ENCODE measurements at regions not wholly inside any gene's neighbourhood (a gene's known extent, or its start where the extent isn't known, plus 50 kb on each side); places are given as distances from the start of the nearest gene placed in this dataset.

DNA sequence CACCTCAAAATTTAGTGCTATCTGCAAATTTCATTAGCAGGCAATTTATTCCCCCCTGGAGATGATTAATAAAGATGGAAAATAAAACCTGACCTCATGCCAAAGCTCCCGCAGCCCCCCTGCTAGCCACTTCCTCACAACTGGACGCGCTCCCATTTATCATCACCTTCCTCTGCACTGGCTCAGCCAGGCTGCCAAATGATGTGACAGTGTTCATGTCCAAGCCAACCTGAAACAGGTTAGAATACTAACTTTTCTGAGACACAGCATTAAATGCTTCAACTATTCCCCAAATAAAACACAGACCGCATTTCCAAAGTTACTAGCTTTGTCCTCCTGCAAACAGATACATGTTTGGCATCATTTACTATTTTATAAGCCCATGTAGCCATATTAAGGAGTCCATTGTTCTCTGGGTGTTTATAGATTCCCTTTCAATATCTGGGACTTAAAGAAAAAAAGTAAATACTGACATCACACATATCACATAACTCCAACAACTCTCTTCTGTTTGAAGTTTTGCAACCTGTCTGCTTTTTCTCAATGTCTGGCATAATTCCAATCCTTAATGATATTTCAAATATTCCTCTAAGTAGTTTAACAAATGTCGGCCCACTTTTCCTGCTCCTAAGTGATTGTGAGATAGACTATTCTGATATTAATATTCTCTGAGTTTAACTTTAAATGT, 829.7 kb upstream of the FAT3 start:
- no peaks in the 10 kb centered on the region for H3K4me1 ChIP-seq (ENCODE audit: insufficient read depth)
- no peak overlapping the region for H3K27ac ChIP-seq
- H3K4me3 ChIP-seq = no peak overlapping the region
- TF ChIP-seq POLR2A (IDR thresholded peaks at IDR 0.05) (no peak), EP300 (IDR thresholded peaks at IDR 0.05) (no peak)
- TF ChIP-seq, protein P1, sequence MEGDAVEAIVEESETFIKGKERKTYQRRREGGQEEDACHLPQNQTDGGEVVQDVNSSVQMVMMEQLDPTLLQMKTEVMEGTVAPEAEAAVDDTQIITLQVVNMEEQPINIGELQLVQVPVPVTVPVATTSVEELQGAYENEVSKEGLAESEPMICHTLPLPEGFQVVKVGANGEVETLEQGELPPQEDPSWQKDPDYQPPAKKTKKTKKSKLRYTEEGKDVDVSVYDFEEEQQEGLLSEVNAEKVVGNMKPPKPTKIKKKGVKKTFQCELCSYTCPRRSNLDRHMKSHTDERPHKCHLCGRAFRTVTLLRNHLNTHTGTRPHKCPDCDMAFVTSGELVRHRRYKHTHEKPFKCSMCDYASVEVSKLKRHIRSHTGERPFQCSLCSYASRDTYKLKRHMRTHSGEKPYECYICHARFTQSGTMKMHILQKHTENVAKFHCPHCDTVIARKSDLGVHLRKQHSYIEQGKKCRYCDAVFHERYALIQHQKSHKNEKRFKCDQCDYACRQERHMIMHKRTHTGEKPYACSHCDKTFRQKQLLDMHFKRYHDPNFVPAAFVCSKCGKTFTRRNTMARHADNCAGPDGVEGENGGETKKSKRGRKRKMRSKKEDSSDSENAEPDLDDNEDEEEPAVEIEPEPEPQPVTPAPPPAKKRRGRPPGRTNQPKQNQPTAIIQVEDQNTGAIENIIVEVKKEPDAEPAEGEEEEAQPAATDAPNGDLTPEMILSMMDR (IDR thresholded peaks at IDR 0.05) = no peak
- H3K36me3 ChIP-seq = no peaks in the 10 kb centered on the region
- H3K9me3 ChIP-seq = no peaks in the 10 kb centered on the region
- no peak for DNase-seq
- WGBS, 3 donors = 15 to 20% (median 15%) methylated on average over 5 of the region's 5 CpGs
- H3K27me3 ChIP-seq = no peaks in the 10 kb centered on the region
- intact Hi-C loops (cut with DNase I) = loop anchor here in 1 of 4 donors (5.0 kb wide), 1 partner anchor 423 kb away; no protein-coding TSS in a partner anchor

DNA sequence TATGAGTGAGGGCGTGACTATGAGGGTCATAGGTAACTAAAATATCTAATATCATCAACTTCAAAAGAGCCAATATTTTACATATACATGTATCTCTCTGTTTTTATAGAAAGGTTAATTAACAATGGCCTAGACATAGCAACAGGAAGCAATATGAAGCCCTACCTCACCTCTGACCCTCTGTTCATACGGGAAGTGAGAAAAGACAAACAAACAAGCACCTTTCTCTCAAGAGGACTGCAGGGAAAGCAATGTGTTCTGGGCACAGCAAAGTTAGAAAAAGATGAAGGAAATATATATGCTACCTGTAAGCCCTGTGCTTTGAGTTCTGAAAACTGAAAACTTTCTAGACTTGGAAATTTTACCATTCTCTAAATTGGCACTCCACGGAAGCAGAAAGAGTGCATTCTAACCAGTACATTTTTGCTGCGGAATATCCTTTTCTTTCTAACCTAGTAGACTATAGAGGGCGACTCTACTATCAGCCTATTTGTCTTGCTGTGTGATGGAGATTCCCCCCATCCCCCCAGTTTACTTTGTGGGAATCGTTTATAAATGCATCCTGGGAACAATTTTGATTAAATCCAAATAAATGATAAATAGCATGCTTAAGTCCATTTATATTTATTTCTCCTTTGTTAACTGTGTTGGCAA, 830.4 kb upstream of the FAT3 start:
- H3K27me3 ChIP-seq = no peaks in the 10 kb centered on the region
- no peak overlapping the region for H3K27ac ChIP-seq
- TF ChIP-seq EP300 (IDR thresholded peaks at IDR 0.05) = no peak
- TF ChIP-seq, protein P1 (IDR thresholded peaks at IDR 0.05) = no peak
- no peak for TF ChIP-seq POLR2A (IDR thresholded peaks at IDR 0.05)
- H3K4me1 ChIP-seq (ENCODE audit: insufficient read depth) = no peaks in the 10 kb centered on the region
- 62 to 64% (median 62%) methylated on average over 6 of the region's 6 CpGs for WGBS, 3 donors
- intact Hi-C loops (cut with DNase I) = loop anchor here in 1 of 4 donors (5.0 kb wide), 1 partner anchor 422 kb away; no protein-coding TSS in a partner anchor
- H3K36me3 ChIP-seq = no peaks in the 10 kb centered on the region
- no peak overlapping the region for H3K4me3 ChIP-seq
- no peak for DNase-seq
- H3K9me3 ChIP-seq = no peaks in the 10 kb centered on the region

DNA sequence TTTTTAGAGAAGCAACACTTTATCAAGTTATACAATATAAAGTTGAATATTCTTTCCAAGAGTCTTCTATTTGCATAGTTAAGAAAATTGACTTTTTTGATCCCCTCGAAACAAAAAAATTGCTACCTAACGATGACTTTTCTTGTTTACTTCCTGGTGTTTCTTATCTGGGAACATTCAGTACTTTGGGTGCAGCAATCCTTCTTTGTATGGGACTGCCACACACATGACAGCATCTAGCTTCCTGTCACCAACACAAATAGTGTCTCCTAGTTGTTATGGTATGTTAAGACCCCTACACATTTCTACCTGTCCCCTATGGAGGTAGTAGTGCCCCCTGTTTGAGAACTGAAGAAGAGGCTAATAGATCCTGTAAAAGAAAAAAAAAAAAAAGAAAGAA, 841.7 kb upstream of the FAT3 start:
- Histone ChIP-seq H3K36me3 (no peaks in the 10 kb centered on the region), H3K4me1 (ENCODE audit: insufficient read depth) (no peaks in the 10 kb centered on the region), H3K4me3 (no peak overlapping the region), H3K9me3 (no peaks in the 10 kb centered on the region), H3K27me3 (no peaks in the 10 kb centered on the region), H3K27ac (no peak overlapping the region)
- 65 to 75% (median 66%) methylated on average over 2 of the region's 2 CpGs for WGBS, 3 donors
- no peak for DNase-seq
- intact Hi-C loops (cut with DNase I) = no loop called here
- no peak for TF ChIP-seq EP300 (IDR thresholded peaks at IDR 0.05)
- TF ChIP-seq POLR2A (IDR thresholded peaks at IDR 0.05) = no peak
- TF ChIP-seq, protein P1 (IDR thresholded peaks at IDR 0.05) = no peak

DNA sequence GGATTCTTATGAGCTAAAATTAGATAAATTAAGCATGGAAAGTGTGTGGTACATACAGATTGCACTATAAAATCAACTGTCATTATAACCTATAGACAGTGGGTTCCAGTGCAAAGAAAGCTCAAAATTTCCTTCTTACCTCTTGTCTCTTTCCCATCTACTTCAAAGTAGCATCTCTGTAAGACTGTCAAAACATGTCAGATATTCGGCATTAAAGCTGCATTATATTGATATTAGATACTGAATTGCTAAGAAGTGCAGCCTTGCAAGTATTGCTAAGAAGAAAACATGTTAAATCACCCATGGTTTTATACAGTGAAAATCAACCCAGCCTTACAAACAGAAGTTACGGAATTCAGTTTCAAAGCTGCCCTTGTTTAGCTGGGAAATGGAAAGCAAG, 849.8 kb upstream of the FAT3 start:
- Histone ChIP-seq H3K36me3 (no peaks in the 10 kb centered on the region), H3K4me1 (ENCODE audit: insufficient read depth) (no peaks in the 10 kb centered on the region), H3K4me3 (no peak overlapping the region), H3K27me3 (no peaks in the 10 kb centered on the region), H3K9me3 (no peaks in the 10 kb centered on the region), H3K27ac (no peak overlapping the region)
- DNase-seq = no peak
- intact Hi-C loops (cut with DNase I) = no loop called here
- whole genome bisulfite sequencing, 3 donors = 76 to 85% (median 84%) methylated on average over 2 of the region's 2 CpGs
- TF ChIP-seq, protein P1 (IDR thresholded peaks at IDR 0.05) = no peak
- TF ChIP-seq EP300 (IDR thresholded peaks at IDR 0.05) (no peak), POLR2A (IDR thresholded peaks at IDR 0.05) (no peak)

Measured in ovary (tissue), 7 donors.